ENCODE measurements at regions not wholly inside any gene's neighbourhood (a gene's known extent, or its start where the extent isn't known, plus 50 kb on each side); places are given as distances from the start of the nearest gene placed in this dataset.

DNA sequence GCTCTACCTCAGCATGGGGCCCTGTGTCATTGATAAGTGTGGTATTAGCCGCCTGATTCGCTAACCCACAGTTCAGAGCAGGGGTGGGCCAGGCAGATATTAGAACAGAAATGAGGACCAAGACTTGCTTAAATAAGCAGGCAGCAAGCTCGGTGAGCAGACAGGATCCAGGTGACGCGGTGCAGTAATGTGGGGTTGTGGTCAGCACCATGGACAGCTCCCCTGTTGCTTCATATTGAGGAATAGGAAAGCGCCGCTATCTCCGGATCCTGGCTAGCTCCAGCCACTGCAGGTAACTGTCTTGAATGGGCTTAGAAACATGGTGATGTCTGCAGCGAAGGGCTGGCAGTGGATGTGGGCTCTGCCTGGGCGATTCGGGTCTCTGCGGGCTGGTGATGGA lies 51.3 kb upstream of the GPR26 start (continued):
- TF ChIP-seq DPF2 (CRISPR knock-in tag; IDR thresholded peaks at IDR 0.05; ENCODE audit: borderline replicate concordance, low read depth) (no peak), SALL1 (CRISPR knock-in tag; IDR thresholded peaks at IDR 0.05) (peak; percentile 87), ZSCAN25 (CRISPR knock-in tag; IDR thresholded peaks at IDR 0.05) (peak; percentile 40; the same call in 1 of the 2 replicates), CEBPG (CRISPR knock-in tag; IDR thresholded peaks at IDR 0.05) (peak; percentile 92), HNRNPLL (IDR thresholded peaks at IDR 0.05; ENCODE audit: low read depth, low read length, poor library complexity, severe bottlenecking) (peak; percentile 59), SKIL (CRISPR knock-in tag; IDR thresholded peaks at IDR 0.05; ENCODE audit: borderline replicate concordance) (no peak), MLXIP (CRISPR knock-in tag; IDR thresholded peaks at IDR 0.05; ENCODE audit: borderline replicate concordance) (peak; percentile 79; the same call in 1 of the 2 replicates), PBX3 (CRISPR knock-in tag; IDR thresholded peaks at IDR 0.05; ENCODE audit: borderline replicate concordance) (peak; percentile 81; the same call in 1 of the 2 replicates), ZNF639 (CRISPR knock-in tag; conservative IDR thresholded peaks at IDR 0.05) (no peak), BCL6 (CRISPR knock-in tag; IDR thresholded peaks at IDR 0.05) (peak; percentile 15; the same call in 1 of the 2 replicates), HHEX (CRISPR knock-in tag; IDR thresholded peaks at IDR 0.05) (no peak), MYNN (CRISPR knock-in tag; IDR thresholded peaks at IDR 0.05; ENCODE audit: low read depth) (peak; percentile 46; the same call in 1 of the 2 replicates), TEAD2 (CRISPR knock-in tag; IDR thresholded peaks at IDR 0.05) (peak; percentile 57; the same call in 1 of the 2 replicates), THAP7 (CRISPR knock-in tag; IDR thresholded peaks at IDR 0.05) (peak; percentile 49; the same call in 1 of the 2 replicates), KLF13 (CRISPR knock-in tag; IDR thresholded peaks at IDR 0.05) (no peak), ZNF619 (CRISPR knock-in tag; IDR thresholded peaks at IDR 0.05) (no peak), ZNF335 (CRISPR knock-in tag; IDR thresholded peaks at IDR 0.05) (peak; percentile 84; the same call in 1 of the 2 replicates)
- TF ChIP-seq, protein P1, sequence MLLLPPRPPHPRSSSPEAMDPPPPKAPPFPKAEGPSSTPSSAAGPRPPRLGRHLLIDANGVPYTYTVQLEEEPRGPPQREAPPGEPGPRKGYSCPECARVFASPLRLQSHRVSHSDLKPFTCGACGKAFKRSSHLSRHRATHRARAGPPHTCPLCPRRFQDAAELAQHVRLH (CRISPR knock-in tag; IDR thresholded peaks at IDR 0.05; ENCODE audit: borderline replicate concordance, low read depth) = peak; percentile 73; the same call in 1 of the 2 replicates
- TF ChIP-seq, protein P2, sequence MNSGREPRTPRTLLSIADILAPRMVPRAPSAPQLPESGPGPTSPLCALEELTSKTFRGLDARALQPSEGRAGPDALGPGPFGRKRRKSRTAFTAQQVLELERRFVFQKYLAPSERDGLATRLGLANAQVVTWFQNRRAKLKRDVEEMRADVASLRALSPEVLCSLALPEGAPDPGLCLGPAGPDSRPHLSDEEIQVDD (CRISPR knock-in tag; IDR thresholded peaks at IDR 0.05; ENCODE audit: borderline replicate concordance) = 0 out of 2 replicates have a peak, but pooled peaks have one; percentile 42
- TF ChIP-seq, protein P3, sequence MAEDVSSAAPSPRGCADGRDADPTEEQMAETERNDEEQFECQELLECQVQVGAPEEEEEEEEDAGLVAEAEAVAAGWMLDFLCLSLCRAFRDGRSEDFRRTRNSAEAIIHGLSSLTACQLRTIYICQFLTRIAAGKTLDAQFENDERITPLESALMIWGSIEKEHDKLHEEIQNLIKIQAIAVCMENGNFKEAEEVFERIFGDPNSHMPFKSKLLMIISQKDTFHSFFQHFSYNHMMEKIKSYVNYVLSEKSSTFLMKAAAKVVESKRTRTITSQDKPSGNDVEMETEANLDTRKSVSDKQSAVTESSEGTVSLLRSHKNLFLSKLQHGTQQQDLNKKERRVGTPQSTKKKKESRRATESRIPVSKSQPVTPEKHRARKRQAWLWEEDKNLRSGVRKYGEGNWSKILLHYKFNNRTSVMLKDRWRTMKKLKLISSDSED (CRISPR knock-in tag; IDR thresholded peaks at IDR 0.05) = no peak

Data from HepG2 (cell line).